ENCODE measurements at regions not wholly inside any gene's neighbourhood (a gene's known extent, or its start where the extent isn't known, plus 50 kb on each side); places are given as distances from the start of the nearest gene placed in this dataset.

- no peak for DNase-seq (ENCODE audit: low spot score)
Measured at GRCh38 chr15:95449230-95449628, 881.3 kb upstream of the NR2F2 start.

DNA sequence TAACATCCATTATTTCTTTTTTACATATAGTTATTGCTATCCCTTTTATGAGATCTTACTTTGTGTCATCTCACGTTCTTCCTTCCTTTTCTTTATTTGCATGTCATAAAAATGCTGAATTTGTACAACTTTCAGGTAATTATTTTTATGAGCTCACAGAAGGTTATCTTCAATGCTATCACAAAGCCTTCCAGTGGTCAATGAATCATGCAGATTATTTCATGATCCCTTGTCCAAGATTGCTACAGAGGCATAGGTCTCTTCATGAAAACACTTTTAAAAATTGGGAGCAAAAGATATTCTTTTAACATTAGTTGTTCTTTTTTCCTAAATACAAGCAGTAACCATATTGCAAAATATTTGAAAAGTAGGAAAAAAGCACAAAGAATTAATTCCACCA lies 880.1 kb upstream of the NR2F2 start:
- no peak for DNase-seq (ENCODE audit: low spot score)

- no peak for DNase-seq (ENCODE audit: low spot score)
Measured at GRCh38 chr15:95451938-95452337, 878.6 kb upstream of the NR2F2 start.

DNA sequence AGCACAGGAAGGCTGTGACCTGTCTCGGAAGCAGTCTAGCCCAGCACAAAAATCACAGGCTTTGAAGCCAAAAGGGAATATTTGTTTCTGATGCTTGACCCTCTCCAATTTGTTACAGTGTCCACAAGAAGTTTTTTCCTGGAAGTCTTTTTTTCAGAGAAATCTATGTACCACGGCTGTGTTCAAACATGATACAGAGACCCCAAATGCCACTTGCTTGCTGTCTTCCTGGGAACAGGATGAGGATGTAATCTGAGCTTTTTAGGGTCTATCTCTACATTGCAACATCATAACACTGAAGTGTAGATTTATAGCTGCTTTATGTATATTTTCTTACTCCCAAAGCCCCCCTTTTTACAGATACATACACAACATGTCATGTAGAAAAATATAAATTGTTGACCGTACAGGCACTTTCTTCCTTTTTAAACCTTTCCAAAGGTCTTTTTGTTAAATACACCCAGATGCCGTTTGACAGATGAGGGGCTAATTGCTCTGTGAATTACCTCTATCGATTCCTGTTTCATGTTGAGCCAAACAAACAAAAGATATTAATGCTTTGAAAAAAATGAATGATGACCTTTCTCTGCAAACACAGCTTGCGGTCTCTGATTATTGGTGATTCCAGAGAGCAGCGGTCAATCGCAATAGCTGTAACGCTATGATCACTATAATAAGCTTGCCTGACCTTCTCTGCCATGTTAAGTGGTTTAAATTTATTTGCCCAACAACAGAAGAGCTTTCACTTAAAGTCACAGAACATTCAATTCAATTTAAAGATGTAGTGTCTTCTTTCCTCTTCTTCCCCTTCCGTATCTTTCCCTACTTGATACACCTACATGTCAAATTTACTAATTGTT lies 875.9 kb upstream of the NR2F2 start:
- no peak for DNase-seq (ENCODE audit: low spot score)

DNA sequence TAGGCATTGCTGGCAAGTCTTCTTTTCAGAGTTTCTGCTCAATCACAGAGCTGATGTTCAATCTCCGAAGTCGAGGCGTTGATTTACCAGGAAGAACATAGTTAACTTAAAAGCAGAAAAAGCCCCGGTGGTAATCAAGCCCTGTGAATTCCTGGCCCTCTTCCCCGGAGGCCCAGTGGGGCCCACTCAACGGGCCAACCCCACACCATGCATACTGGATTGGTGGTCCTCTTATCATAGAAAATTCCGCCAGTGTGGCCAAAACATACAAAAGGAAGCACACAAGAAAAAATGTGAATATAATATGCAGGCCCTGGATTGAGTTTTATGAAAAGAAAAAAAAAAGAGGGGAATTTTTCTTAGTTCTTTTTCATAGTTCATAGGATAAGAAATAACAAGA lies 873.0 kb upstream of the NR2F2 start:
- no peak for DNase-seq (ENCODE audit: low spot score)

GRCh38 chr15:95458721-95459120 lies 871.8 kb upstream of the NR2F2 start:
- no peak for DNase-seq (ENCODE audit: low spot score)

DNA sequence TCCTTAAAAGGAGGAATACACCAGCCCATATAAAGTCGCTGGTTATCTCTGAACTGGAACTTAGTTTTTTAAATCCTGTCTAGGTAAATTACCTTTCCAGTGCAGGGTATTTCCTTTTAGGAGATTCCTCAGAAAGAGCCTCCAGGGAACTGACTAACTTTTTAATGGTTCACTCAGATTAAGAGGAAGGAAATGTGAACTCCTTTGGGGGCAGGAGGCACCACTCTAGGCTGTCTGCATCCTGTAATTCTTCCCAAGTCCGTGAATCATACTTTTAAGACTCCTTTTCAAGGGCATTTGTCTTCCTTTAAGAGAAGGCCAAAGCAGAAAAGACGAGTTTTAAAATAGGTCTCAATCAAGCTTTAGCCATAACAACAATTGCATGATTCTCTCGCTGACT lies 871.2 kb upstream of the NR2F2 start:
- no peak for DNase-seq (ENCODE audit: low spot score)

DNA sequence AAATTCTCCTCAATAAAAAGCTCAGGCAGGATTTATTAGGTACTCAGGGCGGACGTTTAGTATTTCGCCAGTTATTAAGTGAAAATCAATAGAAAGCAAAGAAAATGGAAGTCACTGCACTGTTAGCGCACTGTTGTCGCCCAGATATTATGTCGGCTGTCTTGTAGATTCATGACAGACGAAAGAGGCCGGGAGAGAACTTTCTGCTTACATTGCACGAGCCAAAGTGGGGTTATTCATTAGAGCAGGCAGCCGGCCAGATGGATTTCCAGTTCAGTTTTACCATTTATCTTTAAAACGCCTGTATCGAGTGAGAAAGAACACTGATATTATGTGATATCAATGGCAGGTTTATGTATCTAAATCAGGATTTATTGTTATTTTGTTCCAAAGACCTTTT lies 866.0 kb upstream of the NR2F2 start:
- DNase-seq (ENCODE audit: low spot score) = no peak

DNA sequence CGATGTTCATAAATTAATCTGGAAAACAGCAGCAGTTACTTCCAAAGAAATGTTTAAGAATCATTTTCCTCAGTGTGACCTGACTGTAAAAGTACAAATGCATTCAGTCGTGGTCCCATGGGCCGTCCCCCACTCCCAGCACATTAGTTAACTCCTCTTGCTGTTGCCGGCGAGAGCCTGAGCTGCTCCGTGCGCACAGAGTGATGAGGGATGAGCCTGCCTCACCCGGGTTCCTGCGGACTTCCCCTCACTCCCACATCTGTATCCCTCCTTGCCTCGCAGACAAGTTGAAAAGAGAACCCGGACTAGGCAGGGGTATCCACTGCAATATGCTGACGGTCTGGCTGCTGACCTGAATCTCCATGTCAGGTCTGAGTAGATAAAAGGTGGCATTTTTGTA lies 861.7 kb upstream of the NR2F2 start:
- DNase-seq (ENCODE audit: low spot score) = no peak

DNA sequence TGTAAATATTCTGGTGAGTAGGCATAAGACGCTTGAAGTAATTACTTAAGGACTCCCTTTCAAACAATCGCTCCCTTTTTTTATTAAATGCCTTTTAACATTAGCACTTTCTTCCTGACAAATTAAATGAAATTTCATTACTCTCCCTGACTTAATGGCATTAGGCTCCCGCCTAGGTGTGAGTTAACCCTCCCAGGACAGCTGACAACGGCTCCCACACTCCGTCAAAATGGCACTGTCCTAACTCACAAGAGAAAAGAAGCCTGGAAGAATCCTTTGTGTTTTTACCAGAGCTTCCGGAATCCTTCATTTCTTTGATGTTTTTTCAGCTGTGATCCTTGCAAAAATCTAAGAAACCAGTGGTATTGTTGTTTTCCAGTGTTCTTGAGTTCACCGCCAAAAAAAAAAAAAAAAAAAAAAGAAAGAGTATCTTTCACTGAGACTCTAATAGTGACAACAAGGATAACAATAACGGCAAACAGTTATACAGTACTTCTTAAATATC lies 861.0 kb upstream of the NR2F2 start:
- no peak for DNase-seq (ENCODE audit: low spot score)

- DNase-seq (ENCODE audit: low spot score) = no peak
Measured at GRCh38 chr15:95470529-95470928, 860.0 kb upstream of the NR2F2 start.

- no peak for DNase-seq (ENCODE audit: low spot score)
Measured at GRCh38 chr15:95470997-95471689, 859.4 kb upstream of the NR2F2 start.

GRCh38 chr15:95471690-95472086 lies 858.8 kb upstream of the NR2F2 start:
- no peak for DNase-seq (ENCODE audit: low spot score)

- no peak for DNase-seq (ENCODE audit: low spot score)
Measured at GRCh38 chr15:95475067-95475466, 855.4 kb upstream of the NR2F2 start.

- DNase-seq (ENCODE audit: low spot score) = no peak
Measured at GRCh38 chr15:95479308-95479707, 851.2 kb upstream of the NR2F2 start.

GRCh38 chr15:95485367-95485766 lies 845.1 kb upstream of the NR2F2 start:
- no peak for DNase-seq (ENCODE audit: low spot score)

- DNase-seq (ENCODE audit: low spot score) = no peak
Measured at GRCh38 chr15:95486224-95486623, 844.3 kb upstream of the NR2F2 start.

DNA sequence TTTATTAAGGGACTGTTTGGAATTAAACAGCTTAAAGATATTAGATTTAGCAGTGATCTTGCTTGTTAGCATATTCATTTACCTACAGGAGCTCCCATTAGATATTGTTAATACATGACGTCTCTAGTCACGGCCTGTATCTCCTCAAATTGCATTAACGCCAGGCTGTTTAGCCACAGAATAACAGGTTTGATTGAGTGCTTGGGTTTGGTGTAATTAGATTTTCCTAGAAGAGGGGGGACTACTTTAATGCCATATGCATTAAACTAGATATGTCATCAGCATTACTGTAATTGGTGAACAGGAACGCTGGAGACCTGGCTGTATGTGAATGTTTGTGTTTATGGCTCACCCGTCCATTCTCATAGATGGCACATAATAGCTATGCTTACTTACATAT lies 841.4 kb upstream of the NR2F2 start:
- DNase-seq (ENCODE audit: low spot score) = no peak

GRCh38 chr15:95492388-95493070 lies 838.0 kb upstream of the NR2F2 start:
- DNase-seq (ENCODE audit: low spot score) = no peak

- peak; percentile 14 for DNase-seq (ENCODE audit: low spot score)
Measured at GRCh38 chr15:95494971-95495541, 835.4 kb upstream of the NR2F2 start.

GRCh38 chr15:95497634-95498033 lies 832.9 kb upstream of the NR2F2 start:
- DNase-seq (ENCODE audit: low spot score) = no peak

GRCh38 chr15:95498961-95499360 lies 831.5 kb upstream of the NR2F2 start:
- no peak for DNase-seq (ENCODE audit: low spot score)
